Colonic mucosa (tissue), 4 donors: ENCODE measurements at regions not wholly inside any gene's neighbourhood (a gene's known extent, or its start where the extent isn't known, plus 50 kb on each side); places are given as distances from the start of the nearest gene placed in this dataset.

Experiments
- DNase-seq: peaks from one replicate; pipeline ENCODE4 v3.0.0-alpha.2; 2020
- H3K27ac ChIP-seq: fragments of 200-600 bp; one replicate; pipeline ENCODE4 v1.8.0; 2021
- H3K27me3 ChIP-seq: fragments of 200-600 bp; one replicate; pipeline ENCODE4 v1.8.0; 2021
- H3K36me3 ChIP-seq: fragments of 200-600 bp; one replicate; pipeline ENCODE4 v1.8.0; 2021
- H3K4me1 ChIP-seq: fragments of 200-600 bp; one replicate; pipeline ENCODE4 v1.8.0; 2021; ENCODE audit warnings: mild to moderate bottlenecking
- H3K4me3 ChIP-seq: fragments of 200-600 bp; one replicate; pipeline ENCODE4 v1.8.0; 2021
- H3K9ac ChIP-seq, 2 donors: one replicate each; pipeline ENCODE4 v1.7.0; 2013; ENCODE audit warnings: control low read depth in 2 of 2, low read depth in 2 of 2, low read length in 2 of 2
- H3K9me3 ChIP-seq: fragments of 200-600 bp; one replicate; pipeline ENCODE4 v1.8.0; 2021
- CTCF ChIP-seq: fragments of 200-600 bp; IDR thresholded peaks from one replicate; pipeline ENCODE4 v1.8.0; 2022; ENCODE audit warnings: antibody characterized with exemption, mild to moderate bottlenecking
- intact Hi-C: fragments of 100-400 bp; cut with DNase I; formaldehyde crosslinking; loops from one replicate; pipeline ENCODE4 v1.14.1; 2022
- donor health status: healthy.
- donor health status: DM: no; HTN: no; CAD: no.
- donor health status: DM: no; HTN: no; CAD: no.

GRCh38 chr12:111010916-111011657 lies 90.7 kb upstream of the MYL2 start:
- no peak overlapping the region for H3K4me3 ChIP-seq
- H3K27ac ChIP-seq: no peak overlapping the region
- DNase-seq: no peak
- H3K4me1 ChIP-seq: no peaks in the 10 kb centered on the region
- no peak for TF ChIP-seq CTCF
- intact Hi-C loops: no loop called here
- no peaks in the 10 kb centered on the region for H3K27me3 ChIP-seq
- no peaks in the 10 kb centered on the region for H3K9me3 ChIP-seq
- H3K36me3 ChIP-seq: no peaks in the 10 kb centered on the region
- no peak overlapping the region for H3K9ac ChIP-seq

GRCh38 chr12:111010061-111010460 lies 89.7 kb upstream of the MYL2 start:
- H3K4me1 ChIP-seq: no peaks in the 10 kb centered on the region
- H3K36me3 ChIP-seq: no peaks in the 10 kb centered on the region
- intact Hi-C loops: no loop called here
- H3K4me3 ChIP-seq: no peak overlapping the region
- DNase-seq: no peak
- no peak overlapping the region for H3K9ac ChIP-seq
- no peaks in the 10 kb centered on the region for H3K27me3 ChIP-seq
- no peak overlapping the region for H3K27ac ChIP-seq
- H3K9me3 ChIP-seq: no peaks in the 10 kb centered on the region
- no peak for TF ChIP-seq CTCF

GRCh38 chr12:111006621-111007020 lies 86.2 kb upstream of the MYL2 start:
- no peak for TF ChIP-seq CTCF
- no peak for DNase-seq
- no peak overlapping the region for H3K9ac ChIP-seq
- no peaks in the 10 kb centered on the region for H3K4me1 ChIP-seq
- no peak overlapping the region for H3K27ac ChIP-seq
- no peaks in the 10 kb centered on the region for H3K9me3 ChIP-seq
- no peak overlapping the region for H3K4me3 ChIP-seq
- no peaks in the 10 kb centered on the region for H3K36me3 ChIP-seq
- no peaks in the 10 kb centered on the region for H3K27me3 ChIP-seq
- intact Hi-C loops: no loop called here

- TF ChIP-seq CTCF: no peak
Observed at GRCh38 chr12:110998971-110999370, 78.6 kb upstream of the MYL2 start.

GRCh38 chr12:110998165-110998564 lies 77.8 kb upstream of the MYL2 start:
- Histone ChIP-seq H3K9ac (no peak overlapping the region), H3K4me3 (no peak overlapping the region), H3K27ac (no peak overlapping the region), H3K9me3 (no peaks in the 10 kb centered on the region), H3K4me1 (no peaks in the 10 kb centered on the region), H3K27me3 (no peaks in the 10 kb centered on the region), H3K36me3 (no peaks in the 10 kb centered on the region)
- no peak for TF ChIP-seq CTCF
- no peak for DNase-seq
- intact Hi-C loops: no loop called here

More at GRCh38 chr12:110998971-110999370, 78.6 kb upstream of the MYL2 start:
- Histone ChIP-seq H3K4me1 (no peaks in the 10 kb centered on the region), H3K27ac (no peak overlapping the region), H3K4me3 (no peak overlapping the region), H3K9ac (no peak overlapping the region), H3K9me3 (no peaks in the 10 kb centered on the region), H3K36me3 (no peaks in the 10 kb centered on the region), H3K27me3 (no peaks in the 10 kb centered on the region)
- intact Hi-C loops: no loop called here
- DNase-seq: no peak
